ENCODE measurements at regions not wholly inside any gene's neighbourhood (a gene's known extent, or its start where the extent isn't known, plus 50 kb on each side); places are given as distances from the start of the nearest gene placed in this dataset.
"Not testable (repeated sequence)": the region's sequence is repeated elsewhere in the genome, so short reads cannot be mapped to it uniquely, and the experiment has no call there.

- no peaks in the 10 kb centered on the region for H3K9me3 ChIP-seq (ENCODE audit: control insufficient read depth, insufficient read depth, low read length)
- no peak overlapping the region for H3K27ac ChIP-seq (ENCODE audit: low read depth, low read length)
- H3K36me3 ChIP-seq (ENCODE audit: control insufficient read depth, insufficient read depth, low read length), result no peaks in the 10 kb centered on the region
- H3K4me3 ChIP-seq (ENCODE audit: low read depth, low read length), result no peak overlapping the region
- H3K27me3 ChIP-seq (ENCODE audit: control insufficient read depth, insufficient read depth, low read length), result no peaks in the 10 kb centered on the region
- no peak overlapping the region for H3K9ac ChIP-seq (ENCODE audit: low read depth, low read length)
- H3K4me1 ChIP-seq (ENCODE audit: control insufficient read depth, insufficient read depth, low read length), result no peaks in the 10 kb centered on the region
Observed at GRCh38 chr1:213417225-213417820, 366.3 kb downstream of the RPS6KC1 start.

DNA sequence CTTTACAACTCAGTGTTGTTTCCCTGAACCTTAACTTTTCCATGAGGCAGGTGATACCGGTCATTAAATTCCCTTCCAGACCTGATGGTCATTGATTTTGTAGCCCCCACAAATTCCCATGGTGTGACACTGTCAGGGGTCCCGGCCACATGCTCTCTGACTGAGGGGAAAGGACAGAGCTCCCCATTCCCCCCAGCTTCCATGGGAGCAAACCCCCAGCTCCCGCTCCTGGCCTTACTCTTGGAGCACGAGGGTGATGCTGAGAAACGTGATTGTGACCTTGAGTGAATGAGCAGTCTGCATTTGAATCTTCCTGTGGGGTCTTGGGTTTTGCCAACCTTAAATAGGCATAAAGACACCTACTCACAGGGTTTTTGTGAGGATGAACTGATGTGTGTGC is 366.8 kb downstream of the RPS6KC1 start:
- no peak overlapping the region for H3K9ac ChIP-seq (ENCODE audit: low read depth, low read length)
- no peaks in the 10 kb centered on the region for H3K9me3 ChIP-seq (ENCODE audit: control insufficient read depth, insufficient read depth, low read length)
- H3K36me3 ChIP-seq (ENCODE audit: control insufficient read depth, insufficient read depth, low read length), result no peaks in the 10 kb centered on the region
- H3K27ac ChIP-seq (ENCODE audit: low read depth, low read length), result no peak overlapping the region
- H3K4me3 ChIP-seq (ENCODE audit: low read depth, low read length), result no peak overlapping the region
- H3K4me1 ChIP-seq (ENCODE audit: control insufficient read depth, insufficient read depth, low read length), result no peaks in the 10 kb centered on the region
- H3K27me3 ChIP-seq (ENCODE audit: control insufficient read depth, insufficient read depth, low read length), result no peaks in the 10 kb centered on the region

DNA sequence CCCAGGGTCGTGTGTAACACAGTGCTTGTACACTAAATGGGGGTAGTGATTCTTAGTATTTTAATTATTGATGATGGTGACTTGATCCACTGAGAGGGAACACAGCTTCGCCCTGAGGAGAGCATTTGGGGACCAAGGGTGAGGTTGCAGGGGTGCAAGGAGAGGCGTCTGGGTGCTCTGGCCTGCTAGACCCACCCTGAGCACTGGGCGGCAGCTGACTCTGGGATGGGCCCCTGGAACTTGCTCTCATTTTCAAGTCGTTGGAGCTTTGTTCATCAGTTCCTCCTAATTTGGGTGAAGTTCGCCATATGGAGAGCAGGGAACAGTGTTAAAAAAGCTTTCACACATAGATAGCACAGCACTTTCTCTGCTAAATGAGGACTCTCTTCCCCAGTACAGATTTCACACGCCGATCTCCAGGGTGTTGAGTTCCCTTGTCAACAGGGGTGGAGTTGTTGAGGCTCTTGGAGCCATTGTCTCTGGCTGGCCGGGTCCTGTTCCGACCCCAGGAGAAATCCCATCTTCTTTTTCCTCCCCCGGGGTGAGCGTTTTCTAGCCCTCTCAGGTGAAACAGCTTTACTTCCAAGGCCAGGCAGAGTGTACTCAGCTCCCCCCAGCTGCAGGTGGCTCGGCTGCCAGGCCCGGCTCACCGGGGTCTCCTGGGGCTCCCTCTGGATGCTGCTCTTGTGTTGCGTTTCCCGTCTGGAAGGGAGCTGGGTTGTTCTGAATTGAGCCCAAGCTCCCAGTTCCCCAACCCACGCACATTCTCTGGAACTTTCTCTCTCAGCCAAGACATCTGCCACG is 367.4 kb downstream of the RPS6KC1 start:
- no peaks in the 10 kb centered on the region for H3K9me3 ChIP-seq (ENCODE audit: control insufficient read depth, insufficient read depth, low read length)
- H3K4me3 ChIP-seq (ENCODE audit: low read depth, low read length), result no peak overlapping the region
- H3K36me3 ChIP-seq (ENCODE audit: control insufficient read depth, insufficient read depth, low read length), result no peaks in the 10 kb centered on the region
- H3K27ac ChIP-seq (ENCODE audit: low read depth, low read length), result no peak overlapping the region
- no peaks in the 10 kb centered on the region for H3K4me1 ChIP-seq (ENCODE audit: control insufficient read depth, insufficient read depth, low read length)
- H3K9ac ChIP-seq (ENCODE audit: low read depth, low read length), result no peak overlapping the region
- H3K27me3 ChIP-seq (ENCODE audit: control insufficient read depth, insufficient read depth, low read length), result no peaks in the 10 kb centered on the region

GRCh38 chr1:213419401-213420030 is 368.5 kb downstream of the RPS6KC1 start:
- Histone ChIP-seq H3K36me3 (ENCODE audit: control insufficient read depth, insufficient read depth, low read length) (no peaks in the 10 kb centered on the region), H3K27me3 (ENCODE audit: control insufficient read depth, insufficient read depth, low read length) (no peaks in the 10 kb centered on the region), H3K4me3 (ENCODE audit: low read depth, low read length) (no peak overlapping the region), H3K4me1 (ENCODE audit: control insufficient read depth, insufficient read depth, low read length) (no peaks in the 10 kb centered on the region), H3K9me3 (ENCODE audit: control insufficient read depth, insufficient read depth, low read length) (no peaks in the 10 kb centered on the region), H3K27ac (ENCODE audit: low read depth, low read length) (no peak overlapping the region), H3K9ac (ENCODE audit: low read depth, low read length) (no peak overlapping the region)

GRCh38 chr1:213421178-213421577 is 370.1 kb downstream of the RPS6KC1 start:
- not testable (repeated sequence) for H3K36me3 ChIP-seq (ENCODE audit: control insufficient read depth, insufficient read depth, low read length); H3K27me3 ChIP-seq (ENCODE audit: control insufficient read depth, insufficient read depth, low read length); H3K27ac ChIP-seq (ENCODE audit: low read depth, low read length); H3K4me1 ChIP-seq (ENCODE audit: control insufficient read depth, insufficient read depth, low read length); H3K9ac ChIP-seq (ENCODE audit: low read depth, low read length); H3K4me3 ChIP-seq (ENCODE audit: low read depth, low read length); H3K9me3 ChIP-seq (ENCODE audit: control insufficient read depth, insufficient read depth, low read length)

DNA sequence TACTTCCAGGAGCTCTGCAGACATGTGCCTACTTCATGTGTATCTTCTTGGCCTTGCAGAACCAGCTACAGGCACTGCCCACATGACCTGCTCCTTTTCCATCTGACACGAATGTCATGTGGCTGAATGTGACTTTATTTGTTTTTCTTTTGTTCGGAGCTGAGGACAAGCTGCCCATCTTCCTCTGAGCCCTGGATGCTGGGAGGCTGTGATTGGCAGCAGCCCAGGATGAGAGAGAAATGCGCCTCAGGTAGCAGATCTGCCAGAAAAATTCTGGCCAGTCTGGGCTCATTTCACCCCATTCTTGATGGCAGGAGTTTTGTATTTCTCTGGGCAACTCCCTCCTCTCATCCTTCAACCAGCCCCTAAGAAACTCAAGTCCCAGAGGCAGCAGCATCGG is 372.0 kb downstream of the RPS6KC1 start:
- no peaks in the 10 kb centered on the region for H3K27me3 ChIP-seq (ENCODE audit: control insufficient read depth, insufficient read depth, low read length)
- H3K9me3 ChIP-seq (ENCODE audit: control insufficient read depth, insufficient read depth, low read length), result no peaks in the 10 kb centered on the region
- H3K36me3 ChIP-seq (ENCODE audit: control insufficient read depth, insufficient read depth, low read length), result no peaks in the 10 kb centered on the region

GRCh38 chr1:213423605-213424004 is 372.6 kb downstream of the RPS6KC1 start:
- no peak overlapping the region for H3K4me3 ChIP-seq (ENCODE audit: low read depth, low read length)
- H3K9me3 ChIP-seq (ENCODE audit: control insufficient read depth, insufficient read depth, low read length), result no peaks in the 10 kb centered on the region
- H3K27ac ChIP-seq (ENCODE audit: low read depth, low read length), result no peak overlapping the region
- no peaks in the 10 kb centered on the region for H3K36me3 ChIP-seq (ENCODE audit: control insufficient read depth, insufficient read depth, low read length)
- H3K4me1 ChIP-seq (ENCODE audit: control insufficient read depth, insufficient read depth, low read length), result no peaks in the 10 kb centered on the region
- H3K9ac ChIP-seq (ENCODE audit: low read depth, low read length), result no peak overlapping the region
- no peaks in the 10 kb centered on the region for H3K27me3 ChIP-seq (ENCODE audit: control insufficient read depth, insufficient read depth, low read length)

More for the DNA sequence above, 372.0 kb downstream of the RPS6KC1 start:
- Histone ChIP-seq H3K9ac (ENCODE audit: low read depth, low read length) (no peak overlapping the region), H3K27ac (ENCODE audit: low read depth, low read length) (no peak overlapping the region), H3K4me3 (ENCODE audit: low read depth, low read length) (no peak overlapping the region), H3K4me1 (ENCODE audit: control insufficient read depth, insufficient read depth, low read length) (no peaks in the 10 kb centered on the region)

- H3K9me3 ChIP-seq (ENCODE audit: control insufficient read depth, insufficient read depth, low read length), result no peaks in the 10 kb centered on the region
Observed at GRCh38 chr1:213425376-213426030, 374.5 kb downstream of the RPS6KC1 start.

DNA sequence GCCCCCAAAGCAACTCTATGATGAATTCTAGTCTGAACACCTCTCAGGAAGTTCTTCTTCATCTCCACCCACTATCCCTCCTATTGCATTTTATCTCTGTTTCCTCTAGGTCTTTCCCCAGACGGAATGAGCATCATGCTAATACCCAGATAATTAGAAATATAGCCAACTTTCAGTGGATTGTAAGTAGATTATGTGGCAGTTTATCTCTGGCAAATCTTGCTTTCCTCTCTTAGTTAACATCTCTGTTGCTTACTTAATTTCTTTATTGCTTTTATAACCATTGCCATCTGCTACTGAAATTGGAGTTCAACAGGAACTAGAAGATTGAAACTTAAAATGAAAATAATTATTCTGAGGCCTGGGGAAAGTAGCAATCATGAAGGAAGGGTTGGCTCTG is 378.6 kb downstream of the RPS6KC1 start:
- H3K27ac ChIP-seq (ENCODE audit: low read depth, low read length), result no peak overlapping the region
- H3K36me3 ChIP-seq (ENCODE audit: control insufficient read depth, insufficient read depth, low read length), result no peaks in the 10 kb centered on the region
- no peak overlapping the region for H3K9ac ChIP-seq (ENCODE audit: low read depth, low read length)
- H3K4me1 ChIP-seq (ENCODE audit: control insufficient read depth, insufficient read depth, low read length), result no peaks in the 10 kb centered on the region
- no peak overlapping the region for H3K4me3 ChIP-seq (ENCODE audit: low read depth, low read length)
- H3K27me3 ChIP-seq (ENCODE audit: control insufficient read depth, insufficient read depth, low read length), result no peaks in the 10 kb centered on the region
- H3K9me3 ChIP-seq (ENCODE audit: control insufficient read depth, insufficient read depth, low read length), result no peaks in the 10 kb centered on the region

More at GRCh38 chr1:213425376-213426030, 374.5 kb downstream of the RPS6KC1 start:
- Histone ChIP-seq H3K36me3 (ENCODE audit: control insufficient read depth, insufficient read depth, low read length) (no peaks in the 10 kb centered on the region), H3K27me3 (ENCODE audit: control insufficient read depth, insufficient read depth, low read length) (no peaks in the 10 kb centered on the region), H3K4me3 (ENCODE audit: low read depth, low read length) (no peak overlapping the region), H3K4me1 (ENCODE audit: control insufficient read depth, insufficient read depth, low read length) (no peaks in the 10 kb centered on the region), H3K9ac (ENCODE audit: low read depth, low read length) (no peak overlapping the region), H3K27ac (ENCODE audit: low read depth, low read length) (no peak overlapping the region)

GRCh38 chr1:213435715-213436114 is 384.7 kb downstream of the RPS6KC1 start:
- Histone ChIP-seq H3K4me3 (ENCODE audit: low read depth, low read length) (no peak overlapping the region), H3K9me3 (ENCODE audit: control insufficient read depth, insufficient read depth, low read length) (no peaks in the 10 kb centered on the region), H3K27ac (ENCODE audit: low read depth, low read length) (no peak overlapping the region), H3K4me1 (ENCODE audit: control insufficient read depth, insufficient read depth, low read length) (peaks cover 9% of the 10 kb centered on the region), H3K9ac (ENCODE audit: low read depth, low read length) (no peak overlapping the region), H3K27me3 (ENCODE audit: control insufficient read depth, insufficient read depth, low read length) (no peaks in the 10 kb centered on the region), H3K36me3 (ENCODE audit: control insufficient read depth, insufficient read depth, low read length) (no peaks in the 10 kb centered on the region)

- H3K9me3 ChIP-seq (ENCODE audit: control insufficient read depth, insufficient read depth, low read length), result no peaks in the 10 kb centered on the region
- no peak overlapping the region for H3K9ac ChIP-seq (ENCODE audit: low read depth, low read length)
- H3K36me3 ChIP-seq (ENCODE audit: control insufficient read depth, insufficient read depth, low read length), result no peaks in the 10 kb centered on the region
- no peak overlapping the region for H3K4me3 ChIP-seq (ENCODE audit: low read depth, low read length)
- no peaks in the 10 kb centered on the region for H3K27me3 ChIP-seq (ENCODE audit: control insufficient read depth, insufficient read depth, low read length)
- peaks cover 9% of the 10 kb centered on the region for H3K4me1 ChIP-seq (ENCODE audit: control insufficient read depth, insufficient read depth, low read length)
- H3K27ac ChIP-seq (ENCODE audit: low read depth, low read length), result no peak overlapping the region
Observed at GRCh38 chr1:213438339-213438738, 387.3 kb downstream of the RPS6KC1 start.
